Retinal pigment epithelial cell (primary cell): ENCODE measurements at regions not wholly inside any gene's neighbourhood (a gene's known extent, or its start where the extent isn't known, plus 50 kb on each side); places are given as distances from the start of the nearest gene placed in this dataset.

Experiments used
- DNase-seq: peaks from one replicate; pipeline ENCODE4 v3.0.0-alpha.2; 2010; ENCODE audit warnings: low read depth
- H3K4me3 ChIP-seq: 2 replicates; pipeline ENCODE4 v1.5.1; 2011; ENCODE audit warnings: mild to moderate bottlenecking, low read length, control low read depth, moderate library complexity
- CTCF ChIP-seq: conservative IDR thresholded peaks from 2 replicates; pipeline ENCODE4 v1.5.1; 2011; ENCODE audit warnings: low read depth, low read length, control low read depth, inconsistent platforms

GRCh38 chr15:62428259-62428658, 263.2 kb upstream of the C2CD4B start:
- DNase-seq, result no peak
- no peak overlapping the region for H3K4me3 ChIP-seq
- no peak for TF ChIP-seq CTCF

- DNase-seq, result no peak
- no peak overlapping the region for H3K4me3 ChIP-seq
- no peak for TF ChIP-seq CTCF
Measured at GRCh38 chr15:62428851-62429598, 263.9 kb upstream of the C2CD4B start.

- no peak for TF ChIP-seq CTCF
- no peak for DNase-seq
- H3K4me3 ChIP-seq, result no peak overlapping the region
Measured at GRCh38 chr15:62430056-62430455, 265.0 kb upstream of the C2CD4B start.

DNA sequence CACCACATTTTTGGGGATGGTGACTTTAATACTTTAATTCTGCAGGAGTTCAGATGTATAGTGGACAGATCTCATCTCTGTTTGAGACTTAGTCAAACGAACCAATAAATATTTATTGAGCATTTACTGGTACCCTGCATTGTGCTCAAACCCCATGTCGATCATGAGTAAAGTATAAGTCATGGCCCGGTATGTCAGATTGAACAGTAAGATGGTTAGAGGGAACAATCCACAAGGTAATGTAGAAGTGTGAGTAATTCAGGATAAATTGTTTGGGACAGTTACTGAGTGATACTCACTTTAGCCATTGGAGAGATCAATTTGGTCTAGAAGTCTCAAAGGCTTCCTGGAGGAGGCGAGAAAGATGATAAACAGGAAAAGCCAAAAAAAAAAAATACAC, 265.5 kb upstream of the C2CD4B start:
- no peak for DNase-seq
- H3K4me3 ChIP-seq, result no peak overlapping the region
- TF ChIP-seq CTCF, result no peak

DNA sequence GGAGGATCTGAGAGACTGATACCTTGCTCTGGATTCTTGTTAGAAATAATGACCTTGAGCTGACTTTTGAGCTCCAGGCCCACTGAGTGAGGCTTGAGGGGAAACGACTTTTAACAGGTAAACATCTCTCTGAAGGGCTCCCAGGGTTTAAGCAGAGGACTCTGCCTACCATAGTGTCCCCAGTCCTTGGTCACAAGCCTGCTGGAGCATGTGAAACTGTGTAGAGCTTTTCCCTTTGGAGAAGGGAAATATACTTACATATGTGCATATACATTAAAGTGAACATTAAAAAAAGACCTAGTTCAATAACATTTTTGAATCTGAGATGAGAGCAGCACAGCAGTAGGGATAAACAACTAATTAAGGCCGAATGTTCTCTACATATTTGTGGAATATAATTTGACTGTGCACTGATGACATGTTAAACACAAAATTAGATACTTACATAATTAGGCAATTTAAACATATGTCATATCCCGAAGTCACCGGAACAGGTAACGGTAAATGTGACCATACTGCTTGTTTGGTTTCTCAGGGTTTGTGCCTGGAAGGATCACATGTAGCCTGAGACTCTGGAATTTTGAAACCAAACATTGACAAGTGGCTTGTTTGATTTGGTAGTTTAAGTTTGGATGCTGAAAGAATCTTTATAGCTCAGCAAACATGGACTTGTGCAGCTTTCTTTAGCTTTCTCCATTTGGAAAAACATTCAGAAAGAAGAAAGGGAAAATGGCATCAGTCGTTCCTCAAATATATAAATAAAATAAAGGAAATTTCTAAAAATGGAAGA, 266.1 kb upstream of the C2CD4B start:
- H3K4me3 ChIP-seq, result no peak overlapping the region
- TF ChIP-seq CTCF, result no peak
- no peak for DNase-seq

- DNase-seq, result no peak
- H3K4me3 ChIP-seq, result no peak overlapping the region
- TF ChIP-seq CTCF, result no peak
Measured at GRCh38 chr15:62431817-62432216, 266.7 kb upstream of the C2CD4B start.
